PC-3 (cell line): ENCODE measurements at regions not wholly inside any gene's neighbourhood (a gene's known extent, or its start where the extent isn't known, plus 50 kb on each side); places are given as distances from the start of the nearest gene placed in this dataset.

Source experiments
- CTCF ChIP-seq: fragments of 300-600 bp; sonication (generic); conservative IDR thresholded peaks from 2 replicates; pipeline ENCODE4 v1.5.1; 2017; ENCODE audit warnings: antibody characterized with exemption, low read depth, mild to moderate bottlenecking, low read length
- EZH2 ChIP-seq: fragments of 300-600 bp; sonication (generic); IDR thresholded peaks from one replicate; pipeline ENCODE4 v1.6.1; 2017; ENCODE audit warnings: antibody characterized with exemption, mild to moderate bottlenecking, low read length; ENCODE audit not compliant: unreplicated experiment
- EZH2phosphoT487 ChIP-seq: fragments of 300-600 bp; sonication (generic); IDR thresholded peaks from 2 replicates; pipeline ENCODE4 v1.6.1; 2018; ENCODE audit warnings: mild to moderate bottlenecking, antibody characterized with exemption, low read length, borderline replicate concordance

GRCh38 chr4:125749354-125749753, 434.6 kb downstream of the FAT4 start:
- no peak for TF ChIP-seq CTCF
- TF ChIP-seq EZH2 = no peak
- TF ChIP-seq EZH2phosphoT487 = no peak
